D721Med (cell line): ENCODE measurements at regions not wholly inside any gene's neighbourhood (a gene's known extent, or its start where the extent isn't known, plus 50 kb on each side); places are given as distances from the start of the nearest gene placed in this dataset.

Experiments used
- DNase-seq: peaks from one replicate; pipeline ENCODE4 v3.0.0; 2011; ENCODE audit warnings: low spot score; ENCODE audit not compliant: insufficient read length
- FAIRE-seq: peaks from 2 replicates; lab custom pipeline; 2011; peaks lifted over from hg19 to GRCh38; lab: Jason Lieb, UNC
- CTCF ChIP-seq: IDR thresholded peaks from 2 replicates; pipeline ENCODE4 v1.5.1; 2012; ENCODE audit warnings: mild to moderate bottlenecking, control low read depth; ENCODE audit not compliant: insufficient read depth; ENCODE audit errors: missing control alignments

GRCh38 chr12:63292471-63293221 lies 141.6 kb upstream of the AVPR1A start:
- FAIRE-seq (no peak), DNase-seq (no peak)
- no peak for TF ChIP-seq CTCF

GRCh38 chr12:63276537-63277365 lies 125.8 kb upstream of the AVPR1A start:
- peak; percentile 25 for FAIRE-seq
- TF ChIP-seq CTCF: peak; percentile 63
- no peak for DNase-seq

GRCh38 chr12:63266988-63267387 lies 116.0 kb upstream of the AVPR1A start:
- TF ChIP-seq CTCF: no peak
- DNase-seq (no peak), FAIRE-seq (no peak)

- DNase-seq (no peak), FAIRE-seq (no peak)
- TF ChIP-seq CTCF: no peak
Measured at GRCh38 chr12:63264629-63265028, 113.6 kb upstream of the AVPR1A start.

GRCh38 chr12:63250486-63250885 lies 99.5 kb upstream of the AVPR1A start:
- no peak for FAIRE-seq
- no peak for DNase-seq
- no peak for TF ChIP-seq CTCF

GRCh38 chr12:63238892-63239291 lies 87.9 kb upstream of the AVPR1A start:
- FAIRE-seq: no peak
- no peak for TF ChIP-seq CTCF

More at GRCh38 chr12:63238892-63239291, 87.9 kb upstream of the AVPR1A start:
- no peak for DNase-seq
